Astrocyte (in vitro differentiated cells and primary cell): ENCODE measurements at regions not wholly inside any gene's neighbourhood (a gene's known extent, or its start where the extent isn't known, plus 50 kb on each side); places are given as distances from the start of the nearest gene placed in this dataset.

ENCODE experiments used
- DNase-seq: peaks from one replicate; pipeline ENCODE4 v3.0.0-alpha.2; 2010; ENCODE audit warnings: low read depth
- FAIRE-seq: peaks from 2 replicates; lab custom pipeline; 2011; peaks lifted over from hg19 to GRCh38; lab: Jason Lieb, UNC
- H2AFZ ChIP-seq: 2 replicates; pipeline ENCODE4 v1.6.0; 2012; ENCODE audit warnings: low read depth, low read length, inconsistent platforms
- H3K27ac ChIP-seq: 2 replicates; pipeline ENCODE4 v1.5.1; 2011; ENCODE audit warnings: low read depth, low read length, inconsistent platforms
- H3K27me3 ChIP-seq: 2 replicates; pipeline ENCODE4 v1.6.0; 2011; ENCODE audit warnings: low read length, inconsistent platforms; ENCODE audit not compliant: insufficient read depth
- H3K36me3 ChIP-seq: 2 replicates; pipeline ENCODE4 v1.5.1; 2011; ENCODE audit warnings: low read length, inconsistent platforms; ENCODE audit not compliant: insufficient read depth
- H3K4me1 ChIP-seq: 2 replicates; pipeline ENCODE4 v1.5.1; 2011; ENCODE audit warnings: low read length, inconsistent platforms; ENCODE audit not compliant: insufficient read depth
- H3K4me2 ChIP-seq: 2 replicates; pipeline ENCODE4 v1.6.0; 2012; ENCODE audit warnings: low read length, inconsistent platforms
- H3K4me3 ChIP-seq: 2 replicates; pipeline ENCODE4 v1.5.1; 2011; ENCODE audit warnings: low read depth, mild to moderate bottlenecking, low read length, inconsistent platforms; ENCODE audit not compliant: insufficient read depth
- H3K79me2 ChIP-seq: 2 replicates; pipeline ENCODE4 v1.6.0; 2012; ENCODE audit warnings: mild to moderate bottlenecking, low read length, inconsistent platforms; ENCODE audit not compliant: insufficient read depth
- H3K9ac ChIP-seq: 2 replicates; pipeline ENCODE4 v1.6.0; 2012; ENCODE audit warnings: mild to moderate bottlenecking, low read length, inconsistent platforms
- H3K9me3 ChIP-seq: 2 replicates; pipeline ENCODE4 v1.5.1; 2012; ENCODE audit warnings: low read depth, mild to moderate bottlenecking, low read length, inconsistent platforms; ENCODE audit not compliant: insufficient read depth
- H4K20me1 ChIP-seq: 2 replicates; pipeline ENCODE4 v1.6.0; 2012; ENCODE audit warnings: low read length, inconsistent platforms; ENCODE audit not compliant: insufficient read depth
- H3K27ac Mint-ChIP-seq: one replicate; pipeline ENCODE4 v1.8.0; 2021; ENCODE audit warnings: mild to moderate bottlenecking, mixed read lengths; ENCODE audit not compliant: unreplicated experiment
- H3K27me3 Mint-ChIP-seq: one replicate; pipeline ENCODE4 v1.8.0; 2021; ENCODE audit warnings: low read depth, mixed read lengths; ENCODE audit not compliant: unreplicated experiment
- H3K36me3 Mint-ChIP-seq: one replicate; pipeline ENCODE4 v1.8.0; 2021; ENCODE audit warnings: low read depth, mixed read lengths; ENCODE audit not compliant: unreplicated experiment
- H3K4me1 Mint-ChIP-seq: one replicate; pipeline ENCODE4 v1.8.0; 2021; ENCODE audit warnings: low read depth, mixed read lengths; ENCODE audit not compliant: unreplicated experiment
- H3K4me3 Mint-ChIP-seq: one replicate; pipeline ENCODE4 v1.8.0; 2021; ENCODE audit warnings: mild to moderate bottlenecking, moderate library complexity, mixed read lengths; ENCODE audit not compliant: unreplicated experiment
- H3K9me3 Mint-ChIP-seq: one replicate; pipeline ENCODE4 v1.8.0; 2021; ENCODE audit warnings: mild to moderate bottlenecking, mixed read lengths; ENCODE audit not compliant: unreplicated experiment
- EZH2 ChIP-seq: IDR thresholded peaks from 2 replicates; pipeline ENCODE4 v1.6.1; 2012; ENCODE audit warnings: mild to moderate bottlenecking, low read length, inconsistent platforms; ENCODE audit not compliant: insufficient read depth
- TF ChIP-seq, protein P1 (sequence below): IDR thresholded peaks from 2 replicates; pipeline ENCODE4 v1.5.1; 2011; ENCODE audit warnings: low read depth, mild to moderate bottlenecking, inconsistent platforms, low read length, moderate library complexity; ENCODE audit not compliant: insufficient read depth

DNA sequence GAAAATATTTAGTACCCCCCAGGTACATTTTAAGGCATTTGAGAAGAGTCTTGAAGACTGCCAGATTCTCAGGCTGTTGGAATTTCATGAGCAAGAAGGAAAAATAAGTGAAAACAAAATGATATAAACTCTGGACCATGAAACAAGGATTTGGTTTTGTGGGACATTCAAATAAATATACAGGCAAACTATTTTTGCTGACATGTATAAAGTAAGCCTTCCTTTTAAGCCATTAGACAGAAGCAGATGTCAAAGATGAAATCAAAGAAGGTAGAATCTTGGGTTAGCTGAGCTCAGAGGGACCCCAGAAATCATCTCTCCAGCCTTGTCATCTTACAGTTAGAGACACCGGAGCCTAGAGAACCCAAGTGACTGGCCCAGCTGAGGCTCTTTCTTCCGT lies 51.3 kb upstream of the ACSL3 start:
- Mint-ChIP-seq H3K27me3 (peaks cover 15% of the 10 kb centered on the region), H3K36me3 (no peaks in the 10 kb centered on the region), H3K27ac (no peak overlapping the region), H3K4me1 (peaks cover 3% of the 10 kb centered on the region), H3K4me3 (no peak overlapping the region), H3K9me3 (no peaks in the 10 kb centered on the region)
- H4K20me1 ChIP-seq: no peaks in the 10 kb centered on the region
- no peak for FAIRE-seq
- H3K4me2 ChIP-seq: no peak overlapping the region
- H2AFZ ChIP-seq: no peak overlapping the region
- H3K4me1 ChIP-seq: no peaks in the 10 kb centered on the region
- no peaks in the 10 kb centered on the region for H3K36me3 ChIP-seq
- H3K9ac ChIP-seq: no peak overlapping the region
- TF ChIP-seq, protein P1, sequence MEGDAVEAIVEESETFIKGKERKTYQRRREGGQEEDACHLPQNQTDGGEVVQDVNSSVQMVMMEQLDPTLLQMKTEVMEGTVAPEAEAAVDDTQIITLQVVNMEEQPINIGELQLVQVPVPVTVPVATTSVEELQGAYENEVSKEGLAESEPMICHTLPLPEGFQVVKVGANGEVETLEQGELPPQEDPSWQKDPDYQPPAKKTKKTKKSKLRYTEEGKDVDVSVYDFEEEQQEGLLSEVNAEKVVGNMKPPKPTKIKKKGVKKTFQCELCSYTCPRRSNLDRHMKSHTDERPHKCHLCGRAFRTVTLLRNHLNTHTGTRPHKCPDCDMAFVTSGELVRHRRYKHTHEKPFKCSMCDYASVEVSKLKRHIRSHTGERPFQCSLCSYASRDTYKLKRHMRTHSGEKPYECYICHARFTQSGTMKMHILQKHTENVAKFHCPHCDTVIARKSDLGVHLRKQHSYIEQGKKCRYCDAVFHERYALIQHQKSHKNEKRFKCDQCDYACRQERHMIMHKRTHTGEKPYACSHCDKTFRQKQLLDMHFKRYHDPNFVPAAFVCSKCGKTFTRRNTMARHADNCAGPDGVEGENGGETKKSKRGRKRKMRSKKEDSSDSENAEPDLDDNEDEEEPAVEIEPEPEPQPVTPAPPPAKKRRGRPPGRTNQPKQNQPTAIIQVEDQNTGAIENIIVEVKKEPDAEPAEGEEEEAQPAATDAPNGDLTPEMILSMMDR: no peak
- no peak for DNase-seq
- H3K27me3 ChIP-seq: no peaks in the 10 kb centered on the region
- no peak overlapping the region for H3K27ac ChIP-seq
- no peaks in the 10 kb centered on the region for H3K9me3 ChIP-seq
- H3K4me3 ChIP-seq: no peak overlapping the region
- H3K79me2 ChIP-seq: no peaks in the 10 kb centered on the region

DNA sequence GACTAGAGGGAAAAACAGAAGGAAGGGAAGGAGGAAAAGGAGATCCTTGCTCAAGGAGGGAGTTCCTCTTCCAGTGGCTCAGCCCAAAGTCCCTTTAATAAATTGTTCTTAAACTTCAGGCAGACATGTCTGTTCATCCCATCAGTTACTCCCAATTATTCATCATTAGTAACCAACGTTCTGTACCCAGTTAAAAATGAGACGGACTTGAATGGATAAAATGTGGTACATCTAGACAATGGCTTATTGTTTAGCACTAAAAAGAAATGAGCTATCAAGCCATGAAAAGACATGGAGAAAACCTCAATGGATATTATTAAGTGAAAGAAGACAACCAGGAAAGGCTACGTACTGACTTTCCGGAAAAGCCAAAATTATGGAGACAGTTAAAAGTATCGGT lies 50.8 kb upstream of the ACSL3 start:
- no peak overlapping the region for H3K4me3 Mint-ChIP-seq
- no peak overlapping the region for H3K27ac Mint-ChIP-seq
- Histone ChIP-seq H3K4me1 (no peaks in the 10 kb centered on the region), H3K4me3 (no peak overlapping the region), H3K27me3 (no peaks in the 10 kb centered on the region), H3K36me3 (no peaks in the 10 kb centered on the region), H2AFZ (no peak overlapping the region), H3K27ac (no peak overlapping the region), H3K4me2 (no peak overlapping the region), H3K9ac (no peak overlapping the region), H4K20me1 (no peaks in the 10 kb centered on the region), H3K9me3 (no peaks in the 10 kb centered on the region), H3K79me2 (no peaks in the 10 kb centered on the region)
- peaks cover 3% of the 10 kb centered on the region for H3K4me1 Mint-ChIP-seq
- H3K9me3 Mint-ChIP-seq: no peaks in the 10 kb centered on the region
- H3K36me3 Mint-ChIP-seq: no peaks in the 10 kb centered on the region
- no peak for DNase-seq
- peaks cover 15% of the 10 kb centered on the region for H3K27me3 Mint-ChIP-seq
- no peak for FAIRE-seq
- no peak for TF ChIP-seq EZH2
- TF ChIP-seq, protein P1: no peak
